IMR-90 (cell line): ENCODE measurements at regions not wholly inside any gene's neighbourhood (a gene's known extent, or its start where the extent isn't known, plus 50 kb on each side); places are given as distances from the start of the nearest gene placed in this dataset.

Experiments
- ATAC-seq: fragments of 200-7000 bp; cut with Tn5 transposase; 2 replicates; pipeline ENCODE4 v1.9.1; 2020; ENCODE audit warnings: low read depth, mild to moderate bottlenecking, moderate library complexity
- BruUV-seq: library from RNA; stranded (reverse); fragments of 400-500 nt; replicated peaks from 2 replicates; lab custom pipeline; 2021; lab: Mats Ljungman, UMichigan
- CTCF ChIA-PET: fragments of 300-600 bp; formaldehyde crosslinking; extraction: SDS; loops from one replicate; lab custom pipeline; 2021; ENCODE audit warnings: antibody characterized with exemption; lab: Yijun Ruan, JAX
- POLR2A ChIA-PET: fragments of 300-600 bp; sonication (Branson Sonifier 250); formaldehyde crosslinking; loops from one replicate; lab custom pipeline; 2022; ENCODE audit warnings: antibody characterized with exemption; ENCODE audit not compliant: unreplicated experiment; lab: Charles Lee
- DNase-seq: peaks from one replicate; pipeline ENCODE4 v3.0.0; 2013
- H2AFZ ChIP-seq: replicated peaks from 2 replicates; pipeline ENCODE3; 2013; ENCODE audit warnings: low read length, mild to moderate bottlenecking; ENCODE audit not compliant: poor library complexity
- H2AK5ac ChIP-seq: 2 replicates; pipeline ENCODE4 v1.6.1; 2013; ENCODE audit warnings: low read depth, low read length, inconsistent platforms
- H2AK9ac ChIP-seq: replicated peaks from 2 replicates; pipeline ENCODE3; 2013; ENCODE audit warnings: mild to moderate bottlenecking, low read depth, low read length, moderate library complexity; ENCODE audit not compliant: poor library complexity
- H2BK120ac ChIP-seq: 2 replicates; pipeline ENCODE4 v1.6.1; 2013; ENCODE audit warnings: low read depth, low read length, inconsistent platforms
- H2BK15ac ChIP-seq: 3 replicates; pipeline ENCODE4 v1.6.1; 2013; ENCODE audit warnings: low read depth, low read length, inconsistent platforms
- H2BK20ac ChIP-seq: 2 replicates; pipeline ENCODE4 v1.6.1; 2013; ENCODE audit warnings: low read depth, mild to moderate bottlenecking, inconsistent platforms, low read length, moderate library complexity
- H2BK5ac ChIP-seq: 2 replicates; pipeline ENCODE4 v1.6.1; 2013; ENCODE audit warnings: mild to moderate bottlenecking, low read depth, low read length, inconsistent platforms; ENCODE audit not compliant: poor library complexity, severe bottlenecking
- H3K14ac ChIP-seq: replicated peaks from 2 replicates; pipeline ENCODE4 v1.6.1; 2013; ENCODE audit warnings: low read depth, low read length, inconsistent platforms
- H3K18ac ChIP-seq: 2 replicates; pipeline ENCODE4 v1.6.1; 2013; ENCODE audit warnings: low read depth, low read length, control low read depth
- H3K23ac ChIP-seq: 2 replicates; pipeline ENCODE4 v1.6.1; 2013; ENCODE audit warnings: low read depth, low read length, inconsistent platforms
- H3K27ac ChIP-seq: 2 replicates; pipeline ENCODE4 v1.5.1; 2013; ENCODE audit warnings: mild to moderate bottlenecking, control low read depth, low read length; ENCODE audit not compliant: insufficient read depth
- H3K27me3 ChIP-seq: 2 replicates; pipeline ENCODE4 v1.6.1; 2013; ENCODE audit warnings: low read length; ENCODE audit not compliant: control insufficient read depth, insufficient read depth
- H3K36me3 ChIP-seq: 2 replicates; pipeline ENCODE4 v1.6.1; 2013; ENCODE audit warnings: low read length, mixed read lengths; ENCODE audit not compliant: control insufficient read depth, insufficient read depth
- H3K4ac ChIP-seq: 2 replicates; pipeline ENCODE4 v1.6.1; 2013; ENCODE audit warnings: low read depth, low read length, inconsistent platforms
- H3K4me1 ChIP-seq: 2 replicates; pipeline ENCODE4 v1.6.1; 2013; ENCODE audit warnings: low read length, mixed read lengths; ENCODE audit not compliant: control insufficient read depth, insufficient read depth
- H3K4me2 ChIP-seq: 2 replicates; pipeline ENCODE4 v1.6.1; 2013; ENCODE audit warnings: low read depth, mild to moderate bottlenecking, control low read depth, low read length, moderate library complexity
- H3K4me3 ChIP-seq: 2 replicates; pipeline ENCODE4 v1.5.1; 2013; ENCODE audit warnings: low read depth, mild to moderate bottlenecking, control low read depth, low read length, moderate library complexity; ENCODE audit not compliant: insufficient read depth
- H3K56ac ChIP-seq: 2 replicates; pipeline ENCODE4 v1.6.1; 2013; ENCODE audit warnings: low read length, inconsistent platforms; ENCODE audit not compliant: insufficient read depth; ENCODE audit errors: extremely low read depth
- H3K79me1 ChIP-seq, 2 experiments: 2 replicates each; pipeline ENCODE4 v1.6.1; 2013; ENCODE audit warnings: low read length in 2 of 2, inconsistent platforms in 1 of 2, low read depth in 1 of 2
- H3K9ac ChIP-seq: 2 replicates; pipeline ENCODE4 v1.6.1; 2013; ENCODE audit warnings: low read depth, low read length, control low read depth
- H3K9me1 ChIP-seq: 2 replicates; pipeline ENCODE4 v1.6.1; 2013; ENCODE audit warnings: low read length, inconsistent platforms; ENCODE audit not compliant: insufficient read depth
- H3K9me3 ChIP-seq: 2 replicates; pipeline ENCODE4 v1.6.1; 2013; ENCODE audit warnings: low read length; ENCODE audit not compliant: control insufficient read depth, insufficient read depth
- H4K20me1 ChIP-seq: 2 replicates; pipeline ENCODE4 v1.6.1; 2013; ENCODE audit warnings: low read length, inconsistent platforms; ENCODE audit not compliant: insufficient read depth
- H4K5ac ChIP-seq: 2 replicates; pipeline ENCODE4 v1.6.1; 2013; ENCODE audit warnings: mild to moderate bottlenecking, low read depth, low read length, control low read depth
- H4K8ac ChIP-seq, 2 experiments: 2 replicates each; pipeline ENCODE4 v1.6.1; 2013; ENCODE audit warnings: low read depth in 2 of 2, low read length in 2 of 2, control low read depth in 1 of 2, inconsistent platforms in 1 of 2
- H4K91ac ChIP-seq: 2 replicates; pipeline ENCODE4 v1.6.1; 2013; ENCODE audit warnings: low read depth, low read length, inconsistent platforms; ENCODE audit not compliant: insufficient read depth
- CTCF ChIP-seq: conservative IDR thresholded peaks from 2 replicates; pipeline ENCODE4 v1.5.1; 2012; ENCODE audit warnings: mild to moderate bottlenecking, low read depth, low read length, improper control_type of control experiment
- FOS ChIP-seq: fragments of 150-350 bp; IDR thresholded peaks from 2 replicates; pipeline ENCODE4 v1.6.1; 2016; ENCODE audit warnings: low read depth, low read length
- MAZ ChIP-seq: IDR thresholded peaks from 2 replicates; pipeline ENCODE4 v1.6.1; 2012; ENCODE audit warnings: low read depth, mild to moderate bottlenecking, low read length, improper control_type of control experiment, moderate library complexity, borderline replicate concordance
- SMC3 ChIP-seq: fragments of 150-350 bp; IDR thresholded peaks from 2 replicates; pipeline ENCODE4 v1.6.1; 2016; ENCODE audit warnings: low read depth, mild to moderate bottlenecking, antibody characterized with exemption, low read length, moderate library complexity
- WGBS, 2 experiments: methylation state at CpG; one replicate each; pipeline versions ENCODE4 v1.1.5 to v1.1.7; 2013; ENCODE audit warnings: missing lambda C conversion rate in 2 of 2; ENCODE audit not compliant: insufficient read length in 1 of 2; ENCODE audit errors: extremely low coverage in 2 of 2; 5-methylcytosine and 5-hydroxymethylcytosine counted together
- dilution Hi-C: fragments of 300-500 bp; cut with HindIII; formaldehyde crosslinking; loops from one replicate; pipeline ENCODE4 v1.14.3; 2018; ENCODE audit warnings: low sequenced_read_pairs; ENCODE audit not compliant: unreplicated experiment
- in situ Hi-C: fragments of 300-500 bp; cut with MboI; formaldehyde crosslinking; loops from 3 replicates; pipeline ENCODE4 v1.14.3; 2019; ENCODE audit warnings: low sequenced_read_pairs, inconsistent platforms, mixed read lengths
- intact Hi-C: fragments of 100-400 bp; cut with micrococcal nuclease; formaldehyde crosslinking; loops from 2 replicates; pipeline ENCODE4 v1.10.0; 2022

- Histone ChIP-seq H2BK20ac (no peak overlapping the region), H3K9me3 (peaks cover 6% of the 10 kb centered on the region; the same call in 1 of the 2 replicates), H2BK15ac (no peak overlapping the region), H2BK5ac (no peak overlapping the region), H3K23ac (no peak overlapping the region), H3K36me3 (no peaks in the 10 kb centered on the region), H3K14ac (no peak overlapping the region), H3K9me1 (no peaks in the 10 kb centered on the region), H2AFZ (no peak overlapping the region), H4K20me1 (no peaks in the 10 kb centered on the region), H3K18ac (no peak overlapping the region), H4K8ac (no peak overlapping the region), H3K27ac (no peak overlapping the region), H3K27me3 (no peaks in the 10 kb centered on the region), H3K4me3 (no peak overlapping the region), H2AK9ac (no peak overlapping the region), H3K56ac (no peak overlapping the region), H4K5ac (no peak overlapping the region), H4K91ac (no peak overlapping the region), H3K4me2 (no peak overlapping the region), H3K79me1 (no peaks in the 10 kb centered on the region), H2BK120ac (no peak overlapping the region), H3K4me1 (no peaks in the 10 kb centered on the region), H3K4ac (no peak overlapping the region), H3K9ac (no peak overlapping the region), H2AK5ac (no peak overlapping the region)
- ChIA-PET POLR2A (no interaction called here), CTCF (no interaction called here)
- no TSS peak for BruUV-seq
- no peak for ATAC-seq
- no peak for DNase-seq
- TF ChIP-seq MAZ (no peak), FOS (no peak), CTCF (no peak), SMC3 (no peak)
- no CpG with 5 or more reads among the region's 4 CpGs for WGBS, 2 experiments
- intact Hi-C loops = no loop called here
- in situ Hi-C loops = no loop called here
- dilution Hi-C loops = no loop called here
These were observed 1984.3 kb upstream of the IGFBP7 start for GRCh38 chr4:59094505-59094904.
